ENCODE measurements at regions not wholly inside any gene's neighbourhood (a gene's known extent, or its start where the extent isn't known, plus 50 kb on each side); places are given as distances from the start of the nearest gene placed in this dataset.

- TF ChIP-seq CTCF (IDR thresholded peaks at IDR 0.05; ENCODE audit: low read length) (no peak), EZH2 (IDR thresholded peaks at IDR 0.05; ENCODE audit: borderline replicate concordance, low read length) (no peak)
These were observed 56.5 kb upstream of the FUT9 start for GRCh38 chr6:95959261-95959660.
